ENCODE measurements at regions not wholly inside any gene's neighbourhood (a gene's known extent, or its start where the extent isn't known, plus 50 kb on each side); places are given as distances from the start of the nearest gene placed in this dataset.

DNA sequence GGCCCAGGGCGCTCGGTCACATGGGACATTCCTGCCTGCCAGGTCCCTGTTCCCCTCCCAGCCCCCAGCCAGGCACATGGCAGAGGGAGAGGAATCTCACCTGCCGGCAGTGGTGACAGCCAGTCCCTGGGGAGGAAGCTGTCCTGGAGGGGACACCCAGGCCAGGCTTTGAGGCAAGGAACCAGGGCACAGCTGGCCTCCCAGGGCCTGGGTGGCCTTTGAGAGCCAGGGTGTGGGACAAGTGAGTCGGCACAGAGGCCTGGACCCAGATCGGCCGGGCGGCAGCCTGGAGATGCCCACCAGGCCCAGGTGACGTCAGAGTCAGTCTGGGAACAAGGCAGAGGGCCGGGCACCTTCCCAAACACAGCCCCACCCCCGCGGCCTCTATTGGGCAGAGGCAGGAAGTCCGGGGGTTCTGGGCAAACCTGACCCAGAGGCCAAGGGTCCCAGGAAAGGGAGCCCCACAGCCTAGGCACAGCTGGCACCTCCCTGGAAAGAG lies 65.0 kb upstream of the CFAP46 start:
- no peak overlapping the region for H3K4me3 Mint-ChIP-seq (ENCODE audit: unreplicated experiment)
- intact Hi-C loops (cut with micrococcal nuclease): no loop called here
- no peak overlapping the region for H3K27ac Mint-ChIP-seq (ENCODE audit: low read depth, unreplicated experiment)
- H3K9me3 Mint-ChIP-seq (ENCODE audit: unreplicated experiment): no peaks in the 10 kb centered on the region
- ChIA-PET POLR2A (interaction anchor here (0.7 kb wide), 1 partner anchor 25 kb away, joined by 3 read pairs; no protein-coding TSS in a partner anchor), CTCF (interaction anchor here (0.7 kb wide), 1 partner anchor 26 kb away, joined by 4 read pairs; no protein-coding TSS in a partner anchor)
- H3K36me3 Mint-ChIP-seq (ENCODE audit: insufficient read depth, unreplicated experiment): no peaks in the 10 kb centered on the region
- TF ChIP-seq, protein P1, sequence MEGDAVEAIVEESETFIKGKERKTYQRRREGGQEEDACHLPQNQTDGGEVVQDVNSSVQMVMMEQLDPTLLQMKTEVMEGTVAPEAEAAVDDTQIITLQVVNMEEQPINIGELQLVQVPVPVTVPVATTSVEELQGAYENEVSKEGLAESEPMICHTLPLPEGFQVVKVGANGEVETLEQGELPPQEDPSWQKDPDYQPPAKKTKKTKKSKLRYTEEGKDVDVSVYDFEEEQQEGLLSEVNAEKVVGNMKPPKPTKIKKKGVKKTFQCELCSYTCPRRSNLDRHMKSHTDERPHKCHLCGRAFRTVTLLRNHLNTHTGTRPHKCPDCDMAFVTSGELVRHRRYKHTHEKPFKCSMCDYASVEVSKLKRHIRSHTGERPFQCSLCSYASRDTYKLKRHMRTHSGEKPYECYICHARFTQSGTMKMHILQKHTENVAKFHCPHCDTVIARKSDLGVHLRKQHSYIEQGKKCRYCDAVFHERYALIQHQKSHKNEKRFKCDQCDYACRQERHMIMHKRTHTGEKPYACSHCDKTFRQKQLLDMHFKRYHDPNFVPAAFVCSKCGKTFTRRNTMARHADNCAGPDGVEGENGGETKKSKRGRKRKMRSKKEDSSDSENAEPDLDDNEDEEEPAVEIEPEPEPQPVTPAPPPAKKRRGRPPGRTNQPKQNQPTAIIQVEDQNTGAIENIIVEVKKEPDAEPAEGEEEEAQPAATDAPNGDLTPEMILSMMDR (IDR thresholded peaks at IDR 0.05; ENCODE audit: unreplicated experiment): no peak
- no peaks in the 10 kb centered on the region for H3K27me3 Mint-ChIP-seq (ENCODE audit: insufficient read depth, unreplicated experiment)
- DNase-seq (ENCODE audit: unreplicated experiment): no peak
- no peaks in the 10 kb centered on the region for H3K4me1 Mint-ChIP-seq (ENCODE audit: insufficient read depth, unreplicated experiment)
- no TSS peak for BruUV-seq (replicated peaks)

DNA sequence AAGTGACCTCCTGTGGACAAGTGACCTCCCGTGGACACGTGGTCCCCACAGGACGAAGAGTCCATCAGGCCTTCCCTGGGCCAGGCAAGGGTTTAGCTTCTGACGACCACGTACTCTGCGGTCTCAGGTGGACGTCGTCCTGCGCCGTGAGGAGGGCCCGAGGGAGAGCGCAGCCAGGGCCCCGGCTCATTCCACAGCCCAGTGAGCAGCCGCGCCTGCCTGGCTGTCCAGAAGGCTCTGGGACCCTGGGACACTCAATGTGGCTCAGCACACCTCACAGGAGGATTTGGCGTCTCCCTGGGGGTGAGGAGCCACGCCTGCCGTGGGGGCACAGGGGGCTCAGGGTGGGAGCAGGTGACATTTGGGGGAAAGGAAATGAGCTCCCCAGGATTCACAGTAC lies 64.4 kb upstream of the CFAP46 start:
- Mint-ChIP-seq H3K9me3 (ENCODE audit: unreplicated experiment) (no peaks in the 10 kb centered on the region), H3K36me3 (ENCODE audit: insufficient read depth, unreplicated experiment) (no peaks in the 10 kb centered on the region), H3K27ac (ENCODE audit: low read depth, unreplicated experiment) (no peak overlapping the region), H3K4me1 (ENCODE audit: insufficient read depth, unreplicated experiment) (no peaks in the 10 kb centered on the region), H3K4me3 (ENCODE audit: unreplicated experiment) (no peak overlapping the region), H3K27me3 (ENCODE audit: insufficient read depth, unreplicated experiment) (no peaks in the 10 kb centered on the region)
- intact Hi-C loops (cut with micrococcal nuclease): no loop called here
- no TSS peak for BruUV-seq (replicated peaks)
- ChIA-PET POLR2A (no interaction called here), CTCF (interaction anchor here (0.5 to 0.7 kb wide), 2 partner anchors 26 to 137 kb away, joined by 3 to 4 read pairs; no protein-coding TSS in a partner anchor)
- TF ChIP-seq, protein P1 (IDR thresholded peaks at IDR 0.05; ENCODE audit: unreplicated experiment): no peak
- no peak for DNase-seq (ENCODE audit: unreplicated experiment)

DNA sequence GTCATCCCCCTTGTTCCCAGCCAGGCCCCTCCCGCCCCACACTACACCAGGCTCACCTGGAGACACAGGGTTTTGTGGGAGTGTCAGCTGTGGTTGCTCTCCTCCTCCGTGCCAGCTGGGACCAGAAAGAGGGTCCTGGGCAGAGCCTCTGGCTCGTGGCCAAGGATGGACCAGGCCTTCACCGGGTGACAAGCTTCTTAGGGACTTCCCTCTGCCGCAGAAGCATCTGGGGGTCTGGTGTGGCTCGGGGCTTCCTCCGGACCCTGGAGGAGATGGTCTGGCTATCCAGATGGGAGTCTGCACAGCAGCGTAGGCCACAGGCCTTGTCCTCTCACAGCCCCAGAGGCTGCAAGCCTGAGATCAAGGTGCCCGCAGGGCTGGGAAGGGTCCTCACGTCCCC lies 63.8 kb upstream of the CFAP46 start:
- H3K9me3 Mint-ChIP-seq (ENCODE audit: unreplicated experiment): no peaks in the 10 kb centered on the region
- no peaks in the 10 kb centered on the region for H3K36me3 Mint-ChIP-seq (ENCODE audit: insufficient read depth, unreplicated experiment)
- BruUV-seq (replicated peaks): no TSS peak
- ChIA-PET CTCF (interaction anchor here (0.6 kb wide), 1 partner anchor 103 kb away, joined by 3 read pairs; no protein-coding TSS in a partner anchor), POLR2A (no interaction called here)
- intact Hi-C loops (cut with micrococcal nuclease): no loop called here
- H3K4me3 Mint-ChIP-seq (ENCODE audit: unreplicated experiment): no peak overlapping the region
- DNase-seq (ENCODE audit: unreplicated experiment): no peak
- no peak overlapping the region for H3K27ac Mint-ChIP-seq (ENCODE audit: low read depth, unreplicated experiment)
- H3K27me3 Mint-ChIP-seq (ENCODE audit: insufficient read depth, unreplicated experiment): no peaks in the 10 kb centered on the region
- TF ChIP-seq, protein P1 (IDR thresholded peaks at IDR 0.05; ENCODE audit: unreplicated experiment): no peak
- H3K4me1 Mint-ChIP-seq (ENCODE audit: insufficient read depth, unreplicated experiment): no peaks in the 10 kb centered on the region

DNA sequence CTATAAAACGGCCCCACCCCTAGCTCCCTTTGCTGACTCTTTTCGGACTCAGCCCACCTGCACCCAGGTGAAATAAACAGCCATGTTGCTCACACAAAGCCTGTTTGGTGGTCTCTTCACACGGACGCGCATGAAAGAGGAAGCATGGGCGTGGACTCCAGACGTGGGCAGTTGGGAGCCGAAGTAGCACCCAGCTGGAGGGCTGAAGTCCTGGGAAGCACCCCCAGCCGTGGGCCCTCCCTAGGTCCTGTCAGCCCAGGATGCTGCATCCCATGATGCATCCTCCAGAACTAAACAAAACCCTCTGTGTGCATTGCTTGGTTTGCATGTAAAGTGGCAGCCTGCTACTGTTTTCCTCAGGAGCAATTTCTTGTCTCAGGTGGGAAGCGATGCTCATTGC lies 62.1 kb upstream of the CFAP46 start:
- DNase-seq (ENCODE audit: unreplicated experiment): no peak
- intact Hi-C loops (cut with micrococcal nuclease): no loop called here
- POLR2A ChIA-PET: no interaction called here
- no peaks in the 10 kb centered on the region for H3K4me1 Mint-ChIP-seq (ENCODE audit: insufficient read depth, unreplicated experiment)
- TF ChIP-seq, protein P1 (IDR thresholded peaks at IDR 0.05; ENCODE audit: unreplicated experiment): no peak
- no peak overlapping the region for H3K27ac Mint-ChIP-seq (ENCODE audit: low read depth, unreplicated experiment)
- no peaks in the 10 kb centered on the region for H3K36me3 Mint-ChIP-seq (ENCODE audit: insufficient read depth, unreplicated experiment)
- BruUV-seq (replicated peaks): no TSS peak
- CTCF ChIA-PET: no interaction called here
- H3K27me3 Mint-ChIP-seq (ENCODE audit: insufficient read depth, unreplicated experiment): no peaks in the 10 kb centered on the region
- no peak overlapping the region for H3K4me3 Mint-ChIP-seq (ENCODE audit: unreplicated experiment)
- no peaks in the 10 kb centered on the region for H3K9me3 Mint-ChIP-seq (ENCODE audit: unreplicated experiment)
